PC-9 (cell line): ENCODE measurements at regions not wholly inside any gene's neighbourhood (a gene's known extent, or its start where the extent isn't known, plus 50 kb on each side); places are given as distances from the start of the nearest gene placed in this dataset.

Experiments used
- EZH2 ChIP-seq: fragments of 200-600 bp; sonication (generic); IDR thresholded peaks from 2 replicates; pipeline ENCODE4 v1.8.0; 2017; ENCODE audit warnings: antibody characterized with exemption, low read depth
- TF ChIP-seq, protein P1 (sequence below): fragments of 200-600 bp; sonication (generic); conservative IDR thresholded peaks from 2 replicates; pipeline ENCODE4 v1.6.1; 2017; ENCODE audit warnings: mixed run types, antibody characterized with exemption, mild to moderate bottlenecking, moderate library complexity

- TF ChIP-seq EZH2 = no peak
- TF ChIP-seq, protein P1, sequence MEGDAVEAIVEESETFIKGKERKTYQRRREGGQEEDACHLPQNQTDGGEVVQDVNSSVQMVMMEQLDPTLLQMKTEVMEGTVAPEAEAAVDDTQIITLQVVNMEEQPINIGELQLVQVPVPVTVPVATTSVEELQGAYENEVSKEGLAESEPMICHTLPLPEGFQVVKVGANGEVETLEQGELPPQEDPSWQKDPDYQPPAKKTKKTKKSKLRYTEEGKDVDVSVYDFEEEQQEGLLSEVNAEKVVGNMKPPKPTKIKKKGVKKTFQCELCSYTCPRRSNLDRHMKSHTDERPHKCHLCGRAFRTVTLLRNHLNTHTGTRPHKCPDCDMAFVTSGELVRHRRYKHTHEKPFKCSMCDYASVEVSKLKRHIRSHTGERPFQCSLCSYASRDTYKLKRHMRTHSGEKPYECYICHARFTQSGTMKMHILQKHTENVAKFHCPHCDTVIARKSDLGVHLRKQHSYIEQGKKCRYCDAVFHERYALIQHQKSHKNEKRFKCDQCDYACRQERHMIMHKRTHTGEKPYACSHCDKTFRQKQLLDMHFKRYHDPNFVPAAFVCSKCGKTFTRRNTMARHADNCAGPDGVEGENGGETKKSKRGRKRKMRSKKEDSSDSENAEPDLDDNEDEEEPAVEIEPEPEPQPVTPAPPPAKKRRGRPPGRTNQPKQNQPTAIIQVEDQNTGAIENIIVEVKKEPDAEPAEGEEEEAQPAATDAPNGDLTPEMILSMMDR = no peak
Measured at GRCh38 chr4:121248747-121249146, 84.6 kb upstream of the TNIP3 start.
